ENCODE measurements at regions not wholly inside any gene's neighbourhood (a gene's known extent, or its start where the extent isn't known, plus 50 kb on each side); places are given as distances from the start of the nearest gene placed in this dataset.
A peak's percentile ranks its signal among the peaks of the same experiment; 100 is the strongest.

DNA sequence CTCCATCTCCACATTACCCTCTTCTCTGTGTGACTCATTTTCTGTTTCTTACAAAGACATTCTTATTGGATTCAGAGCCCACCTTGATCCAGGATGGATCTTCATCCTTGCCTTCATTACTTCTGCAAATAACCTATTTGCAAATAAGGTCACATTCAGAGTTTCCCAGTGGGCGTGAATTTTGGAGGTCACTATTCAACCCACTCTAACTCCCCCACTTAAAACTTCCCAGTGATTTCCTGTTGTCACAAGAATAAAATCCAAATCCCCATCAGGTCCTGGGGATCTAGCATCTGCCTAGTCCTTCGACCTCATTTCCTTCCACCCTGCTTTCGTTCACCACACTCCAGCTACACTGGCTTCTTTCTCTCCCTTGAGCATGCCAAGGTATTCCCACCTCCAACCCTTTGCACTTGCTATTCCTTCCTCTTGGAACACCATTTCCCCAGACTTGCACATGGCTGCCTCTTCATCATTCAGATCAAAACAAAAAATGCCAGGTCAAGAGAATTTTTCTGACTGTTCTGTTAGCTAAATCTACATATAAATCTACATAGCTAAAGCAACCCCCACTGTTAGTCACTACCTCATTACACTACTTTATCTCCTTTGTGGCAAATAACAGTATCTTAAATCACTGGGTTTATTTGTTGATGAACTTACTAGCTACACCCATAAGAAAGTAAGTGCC, 187.2 kb downstream of the TOMM20 start:
- no peak for DNase-seq (ENCODE audit: low read depth in 4 of 4, low spot score in 2 of 4)

GRCh38 chr1:234940841-234941240, 187.8 kb downstream of the TOMM20 start:
- no peak for DNase-seq (ENCODE audit: low read depth in 4 of 4, low spot score in 2 of 4)

DNA sequence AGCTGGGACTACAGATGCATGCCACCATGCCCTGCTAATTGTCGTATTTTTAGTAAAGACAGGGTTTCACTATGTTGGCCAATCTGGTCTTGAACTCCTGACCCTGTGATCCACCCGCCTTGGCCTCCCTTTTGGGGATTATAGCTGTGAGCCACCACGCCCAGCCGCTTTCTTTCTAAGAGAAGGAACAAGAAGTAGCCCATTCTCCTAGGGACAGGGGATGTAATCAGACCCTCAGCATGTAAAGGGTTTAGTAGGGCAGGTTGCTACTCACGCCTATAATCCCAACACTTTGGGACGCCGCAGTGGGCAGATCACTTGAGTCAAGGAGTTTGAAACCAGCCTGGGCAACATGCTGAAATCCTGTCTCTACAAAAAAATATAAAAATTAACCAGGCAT, 189.7 kb downstream of the TOMM20 start:
- no peak for DNase-seq (ENCODE audit: low read depth in 4 of 4, low spot score in 2 of 4)

- DNase-seq (ENCODE audit: low read depth in 4 of 4, low spot score in 2 of 4), result no peak
Observed at GRCh38 chr1:234938135-234938534, 190.5 kb downstream of the TOMM20 start.

- no peak for DNase-seq (ENCODE audit: low read depth in 4 of 4, low spot score in 2 of 4)
Observed at GRCh38 chr1:234936612-234937389, 191.8 kb downstream of the TOMM20 start.

DNA sequence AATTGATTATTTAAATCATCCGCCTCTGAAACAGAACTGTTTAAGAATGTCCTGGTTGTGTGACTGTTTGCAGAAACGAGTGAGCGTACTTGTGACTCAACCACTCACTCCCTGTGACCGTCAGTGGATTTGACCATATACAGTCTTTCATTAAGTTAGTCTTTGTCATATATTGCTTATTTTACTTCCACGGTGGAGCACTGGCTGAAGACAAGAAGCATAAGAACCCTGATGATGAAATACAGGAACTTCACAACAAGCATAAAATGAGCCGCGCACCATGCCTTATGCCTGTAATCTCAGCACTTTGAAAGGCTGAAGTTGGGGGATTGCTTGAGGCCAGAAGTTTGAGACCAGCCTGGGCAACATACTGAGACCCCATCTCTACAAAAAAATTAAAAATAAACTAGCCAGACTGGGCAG, 194.0 kb downstream of the TOMM20 start:
- DNase-seq (ENCODE audit: low read depth in 4 of 4, low spot score in 2 of 4), result no peak

DNA sequence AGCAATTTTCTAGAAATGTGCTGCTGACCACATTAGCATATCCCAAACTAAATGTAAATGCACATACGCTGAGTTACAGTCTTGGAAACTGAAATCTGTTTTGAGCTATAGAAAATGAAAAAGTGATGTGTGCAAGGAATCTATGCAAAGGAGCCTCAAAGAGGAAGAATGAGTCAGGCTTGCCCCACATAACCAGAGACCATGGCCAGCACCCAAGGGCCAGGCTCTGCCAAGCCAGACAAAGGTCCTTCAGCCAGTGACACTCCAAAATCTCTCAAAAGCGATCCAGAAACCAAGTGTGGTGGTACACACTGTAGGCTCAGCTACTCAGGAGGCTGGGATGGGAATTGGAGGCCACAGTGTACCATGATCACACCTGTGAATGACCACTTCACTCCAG, 195.2 kb downstream of the TOMM20 start:
- DNase-seq (ENCODE audit: low read depth in 4 of 4, low spot score in 2 of 4), result no peak

DNA sequence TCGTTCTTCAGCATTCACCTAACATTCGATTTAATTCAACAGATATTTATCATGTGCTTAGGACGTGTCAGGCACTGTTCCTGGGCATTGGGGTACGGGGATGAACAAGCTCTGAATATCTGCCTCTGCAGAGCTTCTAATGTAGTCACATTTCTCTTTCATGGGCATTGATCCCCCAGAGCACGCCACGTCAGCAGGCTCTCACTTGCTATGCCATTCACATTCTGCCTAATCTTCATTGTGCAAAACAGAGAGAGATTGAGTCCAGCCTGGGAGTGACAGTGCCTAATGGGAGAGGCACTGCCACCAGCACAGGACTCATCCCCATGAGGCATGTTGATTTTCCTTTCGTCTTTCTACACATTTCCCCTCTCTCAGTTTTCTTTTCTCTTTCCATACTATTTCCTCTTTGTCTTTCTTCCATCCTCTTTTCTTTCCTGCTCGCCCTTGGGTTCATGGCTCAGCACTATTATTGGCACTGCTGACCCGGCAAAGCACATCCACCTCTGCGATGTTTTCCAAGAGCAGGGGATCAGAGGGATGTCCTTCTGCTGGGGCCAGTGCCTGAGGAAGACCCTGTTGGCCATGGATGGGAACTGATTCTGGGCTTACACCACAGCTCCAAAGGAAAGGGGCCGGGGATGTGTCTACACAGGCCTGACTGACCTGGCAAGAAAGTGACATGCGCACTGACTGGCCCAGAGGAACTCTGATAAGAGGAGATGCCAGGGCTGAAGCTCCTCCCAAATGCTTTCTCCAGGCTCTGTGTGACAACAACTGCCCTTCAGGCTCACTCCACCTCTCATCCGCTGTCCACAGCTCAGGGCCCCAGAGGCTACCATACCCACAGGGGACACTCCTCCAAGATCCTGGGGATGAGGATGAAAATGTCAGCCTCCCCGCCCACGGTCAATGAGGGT, 195.9 kb downstream of the TOMM20 start:
- DNase-seq (ENCODE audit: low read depth in 4 of 4, low spot score in 2 of 4), result no peak

- no peak for DNase-seq (ENCODE audit: low read depth in 4 of 4, low spot score in 2 of 4)
Observed at GRCh38 chr1:234932106-234932505, 196.5 kb downstream of the TOMM20 start.

- DNase-seq (ENCODE audit: low read depth in 4 of 4, low spot score in 2 of 4), result no peak
Observed at GRCh38 chr1:234931404-234931973, 197.1 kb downstream of the TOMM20 start.

- DNase-seq (ENCODE audit: low read depth in 4 of 4, low spot score in 2 of 4), result no peak
Observed at GRCh38 chr1:234929369-234929768, 199.3 kb downstream of the TOMM20 start.

GRCh38 chr1:234928642-234929041, 200.0 kb downstream of the TOMM20 start:
- DNase-seq (ENCODE audit: low read depth in 4 of 4, low spot score in 2 of 4), result no peak

DNA sequence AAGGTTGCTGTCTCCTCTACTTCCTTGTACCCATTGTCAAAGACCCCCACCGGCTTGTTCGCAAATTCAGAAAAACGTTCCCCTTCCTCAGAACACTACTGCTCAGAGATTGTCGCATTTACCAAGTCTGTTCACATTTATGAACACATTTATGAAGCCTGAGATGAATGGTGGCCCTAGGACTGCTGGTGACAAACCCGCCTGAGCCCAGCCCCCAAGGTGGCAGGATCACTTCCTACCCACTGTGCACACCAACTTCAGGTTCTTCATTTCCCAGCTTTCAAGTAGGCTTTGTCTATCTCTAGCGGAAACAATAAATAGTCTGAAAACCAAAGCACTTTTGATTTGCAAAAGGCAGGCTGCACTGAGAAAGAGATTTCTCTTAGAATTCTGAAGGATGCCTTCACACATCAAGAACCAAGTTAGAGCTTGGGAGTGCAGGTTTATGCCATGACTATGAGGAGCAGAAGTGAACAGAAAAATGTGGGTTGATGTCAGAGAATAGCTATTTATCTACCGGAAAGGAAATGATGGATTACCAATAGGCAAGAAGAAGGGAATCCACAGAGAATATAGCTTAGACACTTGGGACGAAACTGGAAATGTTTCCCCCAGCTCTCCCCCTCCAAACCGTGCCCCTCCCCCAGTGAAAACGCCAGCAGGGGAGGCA, 200.5 kb downstream of the TOMM20 start:
- DNase-seq (ENCODE audit: low read depth in 4 of 4, low spot score in 2 of 4), result no peak

DNA sequence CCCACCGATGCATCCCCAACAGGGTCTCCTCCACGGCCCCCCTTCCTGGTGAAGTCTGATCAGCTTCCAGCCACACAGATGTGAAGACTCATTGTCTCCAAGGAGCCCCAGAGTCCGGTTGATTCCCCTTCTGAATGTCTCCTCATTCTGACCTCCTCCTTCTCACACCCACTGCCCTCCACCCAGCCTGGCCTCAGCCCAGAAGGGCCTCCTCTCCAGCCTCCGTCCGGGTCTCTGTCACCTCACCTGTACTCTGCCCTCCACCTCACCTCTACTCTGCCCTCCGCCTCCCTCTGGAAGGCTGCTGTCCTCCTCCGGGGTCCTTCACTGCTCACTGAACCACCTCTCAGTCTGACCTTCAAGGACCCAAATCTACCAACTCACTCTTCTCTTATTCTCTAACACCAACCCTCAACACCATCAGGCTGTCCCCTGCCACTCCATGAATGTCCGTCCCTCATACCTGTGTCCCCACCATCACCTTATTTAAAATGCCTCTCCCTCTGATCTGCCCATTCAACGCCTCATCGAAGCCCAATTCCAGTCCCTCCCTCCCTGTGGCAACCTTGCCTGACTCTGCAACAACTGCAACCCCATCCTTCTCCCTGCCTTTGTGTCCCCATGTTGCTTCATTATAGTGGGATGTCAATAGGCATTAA, 201.2 kb downstream of the TOMM20 start:
- no peak for DNase-seq (ENCODE audit: low read depth in 4 of 4, low spot score in 2 of 4)

DNA sequence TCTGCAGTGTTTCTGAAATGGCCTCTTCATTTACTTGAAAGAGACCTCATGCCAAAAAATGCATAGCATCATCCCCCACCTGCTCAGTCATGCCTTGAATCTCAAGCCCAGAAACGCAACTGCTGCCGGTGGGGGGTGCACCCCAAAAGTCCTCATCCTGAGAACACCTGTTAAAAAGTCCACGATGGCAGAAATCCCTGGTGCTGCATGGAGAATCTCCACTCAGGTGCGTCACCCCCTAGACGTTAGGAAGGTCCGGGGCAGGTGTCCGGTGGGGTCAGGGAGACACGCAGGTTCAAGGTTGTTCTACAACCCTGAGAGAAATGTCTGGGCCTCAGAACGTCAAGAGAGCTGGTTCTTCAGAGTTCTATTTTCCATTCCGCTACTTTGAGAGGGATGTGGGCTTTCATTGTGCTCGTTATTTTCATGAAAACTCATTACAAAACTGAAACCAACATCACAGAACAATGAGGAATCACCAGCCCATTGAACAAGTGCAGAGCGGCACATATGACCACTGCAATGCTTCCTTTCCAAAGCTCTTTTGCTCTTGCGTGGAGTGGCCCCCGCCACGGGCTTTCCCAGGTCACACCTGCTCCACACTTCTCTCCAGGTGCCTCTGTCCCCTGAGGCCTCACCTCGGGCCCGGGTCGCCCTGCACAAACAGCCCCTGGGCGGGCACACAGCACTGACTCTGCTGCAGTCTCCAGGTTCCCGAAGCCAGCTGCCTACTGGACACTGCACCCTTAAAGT, 201.9 kb downstream of the TOMM20 start:
- no peak for DNase-seq (ENCODE audit: low read depth in 4 of 4, low spot score in 2 of 4)

DNA sequence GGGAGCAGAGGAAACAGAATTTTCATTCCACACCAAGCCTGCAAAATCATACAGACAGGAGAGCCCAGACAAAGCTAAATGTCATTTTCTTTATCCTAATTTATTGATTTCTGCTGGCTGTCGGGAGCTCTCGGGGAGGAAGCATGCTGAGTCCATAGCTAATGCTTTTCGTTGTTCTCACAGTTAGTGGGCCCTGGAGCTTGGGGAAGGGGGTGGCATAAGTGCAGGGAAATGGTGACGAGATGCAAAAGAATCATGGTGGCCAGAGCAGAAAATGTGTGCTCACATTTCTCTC, 202.4 kb downstream of the TOMM20 start:
- DNase-seq (ENCODE audit: low read depth in 4 of 4, low spot score in 2 of 4), result no peak

- DNase-seq (ENCODE audit: low read depth in 4 of 4, low spot score in 2 of 4), result peak in 2 of 4 donors; percentile 63 to 67
Observed at GRCh38 chr1:234925440-234926263, 203.0 kb downstream of the TOMM20 start.

All from left renal cortex interstitium (tissue), 4 donors.